SK-N-SH treated with all-trans-retinoic acid at 6 μM for 48 hours (cell line): ENCODE measurements at regions not wholly inside any gene's neighbourhood (a gene's known extent, or its start where the extent isn't known, plus 50 kb on each side); places are given as distances from the start of the nearest gene placed in this dataset.
"Not testable (repeated sequence)": the region's sequence is repeated elsewhere in the genome, so short reads cannot be mapped to it uniquely, and the experiment has no call there.

Experiments
- ATAC-seq: fragments of 200-7000 bp; cut with Tn5 transposase; 3 replicates; pipeline ENCODE4 v1.9.1; 2020; ENCODE audit warnings: mild to moderate bottlenecking, moderate library complexity
- ARNTL ChIP-seq: fragments of 450-650 bp; formaldehyde crosslinking; IDR thresholded peaks from 2 replicates; pipeline ENCODE4 v1.5.0; 2020; ENCODE audit warnings: low read depth, mild to moderate bottlenecking, moderate library complexity, borderline replicate concordance
- BACH2 ChIP-seq: fragments of 250-450 bp; sonication (Bioruptor Pico); IDR thresholded peaks from 2 replicates; pipeline ENCODE4 v1.9.0; 2021; ENCODE audit warnings: mild to moderate bottlenecking, borderline replicate concordance
- ESRRG ChIP-seq: fragments of 250-450 bp; sonication (Bioruptor Pico); IDR thresholded peaks from 2 replicates; pipeline ENCODE4 v1.6.1; 2021; ENCODE audit warnings: mild to moderate bottlenecking
- GLIS3 ChIP-seq: fragments of 250-450 bp; sonication (Bioruptor Pico); IDR thresholded peaks from 2 replicates; pipeline ENCODE4 v1.5.0; 2020; ENCODE audit warnings: mild to moderate bottlenecking, moderate library complexity
- PPARA ChIP-seq: fragments of 250-450 bp; sonication (Bioruptor Pico); IDR thresholded peaks from 2 replicates; pipeline ENCODE4 v1.5.0; 2020; ENCODE audit warnings: mild to moderate bottlenecking, borderline replicate concordance
- SNAI2 ChIP-seq: fragments of 250-450 bp; sonication (Bioruptor Pico); IDR thresholded peaks from 2 replicates; pipeline ENCODE4 v1.5.0; 2020; ENCODE audit warnings: mild to moderate bottlenecking, moderate library complexity
- TCF4 ChIP-seq: fragments of 250-450 bp; sonication (Bioruptor Pico); IDR thresholded peaks from 2 replicates; pipeline ENCODE4 v1.8.0; 2021; ENCODE audit warnings: mild to moderate bottlenecking, moderate library complexity, borderline replicate concordance
- TOX ChIP-seq: fragments of 250-450 bp; sonication (Bioruptor Pico); IDR thresholded peaks from 2 replicates; pipeline ENCODE4 v1.8.0; 2021; ENCODE audit warnings: mild to moderate bottlenecking, moderate library complexity, borderline replicate concordance
- ZC3H10 ChIP-seq: fragments of 250-450 bp; sonication (Bioruptor Pico); IDR thresholded peaks from 2 replicates; pipeline ENCODE4 v1.5.1; 2021; ENCODE audit warnings: mild to moderate bottlenecking, moderate library complexity
- ZFP3 ChIP-seq: fragments of 250-450 bp; sonication (Bioruptor Pico); IDR thresholded peaks from 2 replicates; pipeline ENCODE4 v1.5.0; 2020; ENCODE audit warnings: mild to moderate bottlenecking, moderate library complexity
- ZFP30 ChIP-seq: fragments of 450-650 bp; formaldehyde crosslinking; IDR thresholded peaks from 2 replicates; pipeline ENCODE4 v1.5.0; 2022; ENCODE audit warnings: mild to moderate bottlenecking, moderate library complexity
- ZNF70 ChIP-seq: fragments of 450-650 bp; formaldehyde crosslinking; IDR thresholded peaks from 2 replicates; pipeline ENCODE4 v1.5.0; 2020; ENCODE audit warnings: mild to moderate bottlenecking, moderate library complexity
- ZNF8 ChIP-seq: fragments of 450-650 bp; formaldehyde crosslinking; IDR thresholded peaks from 2 replicates; pipeline ENCODE4 v1.5.0; 2020; ENCODE audit warnings: mild to moderate bottlenecking, moderate library complexity
- TF ChIP-seq, protein P1 (sequence below): fragments of 250-450 bp; sonication (Bioruptor Pico); IDR thresholded peaks from 2 replicates; pipeline ENCODE4 v1.5.0; 2020; ENCODE audit warnings: mild to moderate bottlenecking, moderate library complexity
- TF ChIP-seq, protein P2 (sequence below): fragments of 250-450 bp; sonication (Bioruptor Pico); IDR thresholded peaks from 2 replicates; pipeline ENCODE4 v1.5.1; 2021; ENCODE audit warnings: mild to moderate bottlenecking, moderate library complexity
- TF ChIP-seq, protein P3 (sequence below): fragments of 250-450 bp; sonication (Bioruptor Pico); IDR thresholded peaks from 2 replicates; pipeline ENCODE4 v1.5.1; 2020; ENCODE audit warnings: low read depth, mild to moderate bottlenecking, moderate library complexity
- TF ChIP-seq, protein P4 (sequence below): fragments of 250-450 bp; sonication (Bioruptor Pico); IDR thresholded peaks from 2 replicates; pipeline ENCODE4 v1.8.0; 2020; ENCODE audit warnings: mild to moderate bottlenecking, moderate library complexity, borderline replicate concordance
- TF ChIP-seq, protein P5 (sequence below): fragments of 250-450 bp; sonication (Bioruptor Pico); IDR thresholded peaks from 2 replicates; pipeline ENCODE4 v1.8.0; 2021; ENCODE audit warnings: low read depth, mild to moderate bottlenecking, moderate library complexity, borderline replicate concordance

DNA sequence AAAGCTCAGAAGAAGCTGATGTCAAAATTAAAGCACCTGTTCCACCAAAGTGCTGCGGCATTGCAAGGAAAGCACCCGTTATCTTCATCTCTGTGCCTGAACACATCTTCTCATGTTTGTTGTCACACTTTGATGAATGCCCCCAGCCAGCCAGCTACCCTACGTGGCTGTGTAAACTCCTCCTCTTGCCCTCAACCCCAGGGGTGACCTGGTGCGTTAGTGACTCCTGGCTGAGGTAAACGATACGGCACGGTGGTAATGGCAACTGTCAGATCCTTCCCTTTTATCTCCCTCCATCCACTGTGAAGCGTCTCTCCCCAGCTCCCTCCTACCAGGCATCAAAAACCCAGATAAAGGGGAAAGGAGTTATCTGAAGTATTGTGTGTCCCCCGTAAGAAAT, 90.6 kb upstream of the WWC2 start:
- no peak for ATAC-seq
- TF ChIP-seq ZNF70: no peak
- TF ChIP-seq ESRRG (CRISPR knock-in tag): no peak
- TF ChIP-seq SNAI2 (CRISPR knock-in tag): no peak
- TF ChIP-seq, protein P1, sequence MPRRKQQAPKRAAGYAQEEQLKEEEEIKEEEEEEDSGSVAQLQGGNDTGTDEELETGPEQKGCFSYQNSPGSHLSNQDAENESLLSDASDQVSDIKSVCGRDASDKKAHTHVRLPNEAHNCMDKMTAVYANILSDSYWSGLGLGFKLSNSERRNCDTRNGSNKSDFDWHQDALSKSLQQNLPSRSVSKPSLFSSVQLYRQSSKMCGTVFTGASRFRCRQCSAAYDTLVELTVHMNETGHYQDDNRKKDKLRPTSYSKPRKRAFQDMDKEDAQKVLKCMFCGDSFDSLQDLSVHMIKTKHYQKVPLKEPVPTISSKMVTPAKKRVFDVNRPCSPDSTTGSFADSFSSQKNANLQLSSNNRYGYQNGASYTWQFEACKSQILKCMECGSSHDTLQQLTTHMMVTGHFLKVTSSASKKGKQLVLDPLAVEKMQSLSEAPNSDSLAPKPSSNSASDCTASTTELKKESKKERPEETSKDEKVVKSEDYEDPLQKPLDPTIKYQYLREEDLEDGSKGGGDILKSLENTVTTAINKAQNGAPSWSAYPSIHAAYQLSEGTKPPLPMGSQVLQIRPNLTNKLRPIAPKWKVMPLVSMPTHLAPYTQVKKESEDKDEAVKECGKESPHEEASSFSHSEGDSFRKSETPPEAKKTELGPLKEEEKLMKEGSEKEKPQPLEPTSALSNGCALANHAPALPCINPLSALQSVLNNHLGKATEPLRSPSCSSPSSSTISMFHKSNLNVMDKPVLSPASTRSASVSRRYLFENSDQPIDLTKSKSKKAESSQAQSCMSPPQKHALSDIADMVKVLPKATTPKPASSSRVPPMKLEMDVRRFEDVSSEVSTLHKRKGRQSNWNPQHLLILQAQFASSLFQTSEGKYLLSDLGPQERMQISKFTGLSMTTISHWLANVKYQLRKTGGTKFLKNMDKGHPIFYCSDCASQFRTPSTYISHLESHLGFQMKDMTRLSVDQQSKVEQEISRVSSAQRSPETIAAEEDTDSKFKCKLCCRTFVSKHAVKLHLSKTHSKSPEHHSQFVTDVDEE (CRISPR knock-in tag): no peak
- TF ChIP-seq, all 23 proteins: peak for 0

DNA sequence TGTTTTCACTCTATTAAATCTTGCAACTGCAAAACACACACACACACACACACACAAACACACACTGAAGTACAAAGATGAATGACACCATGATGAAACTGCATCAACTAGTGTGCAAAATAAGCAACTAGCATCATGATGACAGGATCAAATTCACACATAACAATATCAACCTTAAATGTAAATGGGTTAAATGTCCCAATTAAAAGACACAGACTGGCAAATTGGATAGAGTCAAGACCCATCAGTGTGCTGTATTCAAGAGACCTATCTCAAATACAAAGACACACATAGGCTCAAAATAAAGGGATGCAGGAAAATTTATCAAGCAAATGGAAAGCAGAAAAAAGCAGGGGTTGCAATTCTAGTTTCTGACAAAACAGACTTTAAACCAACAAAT, 87.2 kb upstream of the DCTD start:
- not testable (repeated sequence) for ATAC-seq

DNA sequence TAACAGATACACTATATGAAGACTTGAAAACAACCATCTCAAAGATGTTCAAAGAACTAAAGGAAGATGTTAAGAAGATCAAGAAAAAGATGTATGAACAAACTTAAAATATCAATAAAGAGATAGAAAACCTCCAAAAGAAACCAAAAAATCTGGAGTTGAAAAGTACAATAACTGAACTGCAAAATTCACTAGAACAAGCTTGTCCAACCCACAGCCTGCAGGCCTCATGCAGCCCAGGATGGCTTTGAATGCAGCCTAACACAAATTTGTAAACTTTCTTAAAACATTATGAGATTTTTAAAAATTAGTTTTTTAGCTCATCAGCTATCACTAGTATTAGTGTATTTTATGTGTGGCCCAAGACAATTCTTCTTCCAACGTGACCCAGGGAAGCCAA, 77.0 kb upstream of the DCTD start:
- TF ChIP-seq ESRRG (CRISPR knock-in tag) (no peak), GLIS3 (no peak), ZNF70 (no peak), ZNF8 (CRISPR knock-in tag) (no peak), TCF4 (CRISPR knock-in tag) (no peak), SNAI2 (CRISPR knock-in tag) (no peak), ZC3H10 (CRISPR knock-in tag) (no peak), TOX (no peak), ARNTL (CRISPR knock-in tag) (no peak), ZFP3 (CRISPR knock-in tag) (no peak), BACH2 (CRISPR knock-in tag) (no peak), ZFP30 (CRISPR knock-in tag) (no peak), PPARA (no peak)
- TF ChIP-seq, protein P2, sequence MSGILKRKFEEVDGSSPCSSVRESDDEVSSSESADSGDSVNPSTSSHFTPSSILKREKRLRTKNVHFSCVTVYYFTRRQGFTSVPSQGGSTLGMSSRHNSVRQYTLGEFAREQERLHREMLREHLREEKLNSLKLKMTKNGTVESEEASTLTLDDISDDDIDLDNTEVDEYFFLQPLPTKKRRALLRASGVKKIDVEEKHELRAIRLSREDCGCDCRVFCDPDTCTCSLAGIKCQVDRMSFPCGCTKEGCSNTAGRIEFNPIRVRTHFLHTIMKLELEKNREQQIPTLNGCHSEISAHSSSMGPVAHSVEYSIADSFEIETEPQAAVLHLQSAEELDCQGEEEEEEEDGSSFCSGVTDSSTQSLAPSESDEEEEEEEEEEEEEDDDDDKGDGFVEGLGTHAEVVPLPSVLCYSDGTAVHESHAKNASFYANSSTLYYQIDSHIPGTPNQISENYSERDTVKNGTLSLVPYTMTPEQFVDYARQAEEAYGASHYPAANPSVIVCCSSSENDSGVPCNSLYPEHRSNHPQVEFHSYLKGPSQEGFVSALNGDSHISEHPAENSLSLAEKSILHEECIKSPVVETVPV (CRISPR knock-in tag): no peak
- TF ChIP-seq, protein P3, sequence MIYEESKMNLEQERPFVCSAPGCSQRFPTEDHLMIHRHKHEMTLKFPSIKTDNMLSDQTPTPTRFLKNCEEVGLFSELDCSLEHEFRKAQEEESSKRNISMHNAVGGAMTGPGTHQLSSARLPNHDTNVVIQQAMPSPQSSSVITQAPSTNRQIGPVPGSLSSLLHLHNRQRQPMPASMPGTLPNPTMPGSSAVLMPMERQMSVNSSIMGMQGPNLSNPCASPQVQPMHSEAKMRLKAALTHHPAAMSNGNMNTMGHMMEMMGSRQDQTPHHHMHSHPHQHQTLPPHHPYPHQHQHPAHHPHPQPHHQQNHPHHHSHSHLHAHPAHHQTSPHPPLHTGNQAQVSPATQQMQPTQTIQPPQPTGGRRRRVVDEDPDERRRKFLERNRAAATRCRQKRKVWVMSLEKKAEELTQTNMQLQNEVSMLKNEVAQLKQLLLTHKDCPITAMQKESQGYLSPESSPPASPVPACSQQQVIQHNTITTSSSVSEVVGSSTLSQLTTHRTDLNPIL (CRISPR knock-in tag): no peak
- TF ChIP-seq, protein P4, sequence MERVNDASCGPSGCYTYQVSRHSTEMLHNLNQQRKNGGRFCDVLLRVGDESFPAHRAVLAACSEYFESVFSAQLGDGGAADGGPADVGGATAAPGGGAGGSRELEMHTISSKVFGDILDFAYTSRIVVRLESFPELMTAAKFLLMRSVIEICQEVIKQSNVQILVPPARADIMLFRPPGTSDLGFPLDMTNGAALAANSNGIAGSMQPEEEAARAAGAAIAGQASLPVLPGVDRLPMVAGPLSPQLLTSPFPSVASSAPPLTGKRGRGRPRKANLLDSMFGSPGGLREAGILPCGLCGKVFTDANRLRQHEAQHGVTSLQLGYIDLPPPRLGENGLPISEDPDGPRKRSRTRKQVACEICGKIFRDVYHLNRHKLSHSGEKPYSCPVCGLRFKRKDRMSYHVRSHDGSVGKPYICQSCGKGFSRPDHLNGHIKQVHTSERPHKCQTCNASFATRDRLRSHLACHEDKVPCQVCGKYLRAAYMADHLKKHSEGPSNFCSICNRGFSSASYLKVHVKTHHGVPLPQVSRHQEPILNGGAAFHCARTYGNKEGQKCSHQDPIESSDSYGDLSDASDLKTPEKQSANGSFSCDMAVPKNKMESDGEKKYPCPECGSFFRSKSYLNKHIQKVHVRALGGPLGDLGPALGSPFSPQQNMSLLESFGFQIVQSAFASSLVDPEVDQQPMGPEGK (CRISPR knock-in tag): no peak
- TF ChIP-seq, protein P5, sequence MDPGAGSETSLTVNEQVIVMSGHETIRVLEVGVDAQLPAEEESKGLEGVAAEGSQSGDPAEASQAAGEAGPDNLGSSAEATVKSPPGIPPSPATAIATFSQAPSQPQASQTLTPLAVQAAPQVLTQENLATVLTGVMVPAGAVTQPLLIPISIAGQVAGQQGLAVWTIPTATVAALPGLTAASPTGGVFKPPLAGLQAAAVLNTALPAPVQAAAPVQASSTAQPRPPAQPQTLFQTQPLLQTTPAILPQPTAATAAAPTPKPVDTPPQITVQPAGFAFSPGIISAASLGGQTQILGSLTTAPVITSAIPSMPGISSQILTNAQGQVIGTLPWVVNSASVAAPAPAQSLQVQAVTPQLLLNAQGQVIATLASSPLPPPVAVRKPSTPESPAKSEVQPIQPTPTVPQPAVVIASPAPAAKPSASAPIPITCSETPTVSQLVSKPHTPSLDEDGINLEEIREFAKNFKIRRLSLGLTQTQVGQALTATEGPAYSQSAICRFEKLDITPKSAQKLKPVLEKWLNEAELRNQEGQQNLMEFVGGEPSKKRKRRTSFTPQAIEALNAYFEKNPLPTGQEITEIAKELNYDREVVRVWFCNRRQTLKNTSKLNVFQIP (CRISPR knock-in tag): no peak
- TF ChIP-seq, protein P1 (CRISPR knock-in tag): no peak
- ATAC-seq: no peak
